Heart right ventricle (tissue), 16 donors: ENCODE measurements at regions not wholly inside any gene's neighbourhood (a gene's known extent, or its start where the extent isn't known, plus 50 kb on each side); places are given as distances from the start of the nearest gene placed in this dataset.

ENCODE experiments used
- ATAC-seq, 8 donors: fragments of 200-7000 bp; cut with Tn5 transposase; one replicate each; pipeline ENCODE4 v1.9.1; 2020; ENCODE audit warnings: mild to moderate bottlenecking in 8 of 8, moderate library complexity in 8 of 8, moderate number of reproducible peaks in 1 of 8
- DNase-seq, 2 donors: peaks; one replicate each; pipeline ENCODE4 v3.0.0-alpha.2; 2020
- H3K27ac ChIP-seq, 10 donors: fragments of 200-600 bp; sonication (generic) in 2 of 10; one replicate each; pipeline versions ENCODE4 v1.5.0 to v1.8.0; 2020 to 2022; ENCODE audit warnings: mild to moderate bottlenecking in 3 of 10
- H3K27me3 ChIP-seq, 7 donors: fragments of 200-600 bp; one replicate each; pipeline ENCODE4 v1.8.0; 2021 to 2022; ENCODE audit warnings: mild to moderate bottlenecking in 2 of 7
- H3K36me3 ChIP-seq, 9 donors: fragments of 200-600 bp; sonication (generic) in 1 of 9; one replicate each; pipeline versions ENCODE4 v1.5.0 to v1.8.0; 2020 to 2022; ENCODE audit warnings: mild to moderate bottlenecking in 2 of 9
- H3K4me1 ChIP-seq, 9 donors: fragments of 200-600 bp; sonication (generic) in 1 of 9; one replicate each; pipeline versions ENCODE4 v1.5.0 to v1.8.0; 2020 to 2022; ENCODE audit warnings: mild to moderate bottlenecking in 4 of 9
- H3K4me3 ChIP-seq, 10 donors: fragments of 200-600 bp; sonication (generic) in 2 of 10; one replicate each; pipeline versions ENCODE4 v1.5.0 to v1.8.0; 2020 to 2022; ENCODE audit warnings: mild to moderate bottlenecking in 7 of 10, moderate library complexity in 2 of 10
- H3K9me3 ChIP-seq, 11 donors: fragments of 200-600 bp in 10 of 11; sonication (generic) in 2 of 11; one replicate each; pipeline versions ENCODE4 v1.5.0 to v1.8.0; 2013 to 2022; ENCODE audit warnings: mild to moderate bottlenecking in 2 of 11, control low read depth in 1 of 11, moderate library complexity in 1 of 11
- WGBS, 2 donors: extraction: QIAGEN DNeasy Blood & Tissue Kit; methylation state at CpG; one replicate each; pipeline ENCODE4 v1.1.7; 2013; ENCODE audit warnings: inconsistent platforms in 1 of 2; 5-methylcytosine and 5-hydroxymethylcytosine counted together
- intact Hi-C, 10 donors: fragments of 100-400 bp; cut with DNase I; formaldehyde crosslinking; loops; one replicate each; pipeline versions ENCODE4 v1.11.1 to v1.14.2; 2022
- TF ChIP-seq, protein P1 (sequence below), 9 donors: fragments of 200-600 bp; sonication (generic) in 2 of 9; IDR thresholded peaks; one replicate each; pipeline versions ENCODE4 v1.5.0 to v1.8.0; 2021 to 2022; ENCODE audit warnings: antibody characterized with exemption in 9 of 9, mild to moderate bottlenecking in 5 of 9, moderate library complexity in 1 of 9
- donor health status: Arrhythmogenic right ventricular cardiomyopathy.
- donor health status: ischemic (EF 13 %, LVEDD 7.1; RV severe dilation, severe dysfunction).
- donor health status: healthy with polysubstance abuse.
- donor health status: DM: no; HTN: yes; CAD: no.
- donor health status: DM: no; HTN: no; CAD: no.
- donor health status: ischemic (EF 25% LVEDD 6.9; RV normal size, moderate dysfunction).
- donor health status: ischemic (EF 25% LVEDD 5.7; RV mildly dilated, moderate dysfunction).
- donor health status: healthy.
- donor health status: DM: yes; HTN: yes; CAD: no.
- donor health status: Ischemic cardiomyopathy.
- donor health status: ischemic (EF 35%, LVEDD 5.7; RV mildly dilated, moderate dysfunction).
- donor health status: nonischemic (EF 11% LVEDD 7.7; RV severe dilation, severe dysfunction).
- donor health status: DM: yes; HTN: yes; CAD: no.
- donor health status: PGD.
- donor health status: ischemic (EF 29% LVEDD 5.4; RV normal size, mild dysfunction).
- donor health status: nonischemic (EF 23%, LVEDD 6.1; RV moderate dilation, normal function).

DNA sequence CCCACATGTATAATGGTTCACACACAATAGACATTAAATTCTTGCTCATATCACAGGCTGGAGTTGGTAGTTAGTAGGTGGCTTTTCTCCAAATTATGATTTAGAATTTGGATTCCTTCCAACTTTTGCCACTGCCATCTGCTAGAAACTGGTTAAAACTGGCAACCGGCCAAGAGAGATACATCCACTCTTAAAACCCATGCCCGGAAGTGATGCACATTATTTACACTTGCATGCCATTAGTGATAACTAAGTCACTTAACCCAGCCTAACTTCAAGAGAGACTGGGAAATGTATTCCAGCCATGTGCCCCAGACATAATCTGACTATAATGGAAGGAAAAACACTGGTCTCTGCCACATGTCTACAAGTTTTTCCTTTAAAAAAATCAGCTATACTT lies 395.7 kb upstream of the SEMA6A start:
- intact Hi-C loops: no loop called here
- TF ChIP-seq, protein P1, sequence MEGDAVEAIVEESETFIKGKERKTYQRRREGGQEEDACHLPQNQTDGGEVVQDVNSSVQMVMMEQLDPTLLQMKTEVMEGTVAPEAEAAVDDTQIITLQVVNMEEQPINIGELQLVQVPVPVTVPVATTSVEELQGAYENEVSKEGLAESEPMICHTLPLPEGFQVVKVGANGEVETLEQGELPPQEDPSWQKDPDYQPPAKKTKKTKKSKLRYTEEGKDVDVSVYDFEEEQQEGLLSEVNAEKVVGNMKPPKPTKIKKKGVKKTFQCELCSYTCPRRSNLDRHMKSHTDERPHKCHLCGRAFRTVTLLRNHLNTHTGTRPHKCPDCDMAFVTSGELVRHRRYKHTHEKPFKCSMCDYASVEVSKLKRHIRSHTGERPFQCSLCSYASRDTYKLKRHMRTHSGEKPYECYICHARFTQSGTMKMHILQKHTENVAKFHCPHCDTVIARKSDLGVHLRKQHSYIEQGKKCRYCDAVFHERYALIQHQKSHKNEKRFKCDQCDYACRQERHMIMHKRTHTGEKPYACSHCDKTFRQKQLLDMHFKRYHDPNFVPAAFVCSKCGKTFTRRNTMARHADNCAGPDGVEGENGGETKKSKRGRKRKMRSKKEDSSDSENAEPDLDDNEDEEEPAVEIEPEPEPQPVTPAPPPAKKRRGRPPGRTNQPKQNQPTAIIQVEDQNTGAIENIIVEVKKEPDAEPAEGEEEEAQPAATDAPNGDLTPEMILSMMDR (IDR thresholded peaks at IDR 0.05): no peak
- Histone ChIP-seq H3K4me3 (no peak overlapping the region), H3K36me3 (no peaks in the 10 kb centered on the region), H3K27ac (no peak overlapping the region), H3K4me1 (no peaks in the 10 kb centered on the region), H3K9me3 (peaks cover 0 to 26% (median 0%) of the 10 kb centered on the region in 11 donors), H3K27me3 (no peaks in the 10 kb centered on the region)
- ATAC-seq (no peak), DNase-seq (no peak)
- 31 to 34% methylated on average over 2 of the region's 2 CpGs for WGBS, 2 donors

DNA sequence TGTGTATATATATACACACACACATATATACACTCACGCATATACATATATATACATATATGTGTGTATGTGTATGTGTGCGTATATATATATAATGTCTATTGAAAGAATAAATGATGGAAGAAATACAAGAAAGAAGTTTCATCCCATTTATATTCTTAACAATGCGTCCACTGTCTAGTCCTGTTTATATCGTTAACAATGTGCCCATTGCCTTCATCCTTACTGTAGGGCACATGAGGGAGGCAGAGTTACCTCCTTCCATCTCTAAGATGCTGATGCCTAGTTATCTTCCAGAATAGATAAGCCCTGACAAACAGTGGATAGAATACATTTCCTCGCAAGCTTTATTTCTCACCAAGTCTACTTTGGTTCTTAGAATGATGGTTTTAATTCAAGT lies 389.8 kb upstream of the SEMA6A start:
- Histone ChIP-seq H3K9me3 (no peaks in the 10 kb centered on the region), H3K27ac (no peak overlapping the region), H3K36me3 (no peaks in the 10 kb centered on the region), H3K4me1 (no peaks in the 10 kb centered on the region), H3K4me3 (no peak overlapping the region), H3K27me3 (no peaks in the 10 kb centered on the region)
- TF ChIP-seq, protein P1 (IDR thresholded peaks at IDR 0.05): no peak
- DNase-seq: no peak
- no peak for ATAC-seq
- WGBS, 2 donors: 92 to 95% methylated on average over 5 of the region's 5 CpGs
- intact Hi-C loops: no loop called here

DNA sequence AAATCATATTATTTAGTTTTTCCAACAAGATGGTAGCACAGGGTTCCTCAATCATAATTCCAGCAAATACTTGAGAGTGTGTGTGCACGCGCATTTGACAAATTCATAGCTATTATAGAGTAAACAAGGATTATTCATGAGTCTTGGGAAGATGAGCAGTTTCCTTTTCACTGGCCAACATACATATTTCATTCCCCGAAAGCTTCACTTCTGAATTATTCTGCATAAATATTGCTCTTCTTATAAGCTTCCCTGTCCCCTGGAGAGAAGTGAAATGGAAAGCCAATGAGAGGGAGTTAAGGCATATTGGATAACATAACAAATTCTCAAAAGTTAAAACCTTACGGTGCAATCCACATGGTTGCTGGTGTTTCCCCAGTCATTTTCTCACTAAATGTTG lies 386.4 kb upstream of the SEMA6A start:
- ATAC-seq (no peak), DNase-seq (no peak)
- WGBS, 2 donors: 97% methylated on average over 4 of the region's 4 CpGs
- Histone ChIP-seq H3K36me3 (no peaks in the 10 kb centered on the region), H3K9me3 (no peaks in the 10 kb centered on the region), H3K27ac (no peak overlapping the region), H3K4me3 (no peak overlapping the region), H3K27me3 (no peaks in the 10 kb centered on the region), H3K4me1 (no peaks in the 10 kb centered on the region)
- intact Hi-C loops: no loop called here
- TF ChIP-seq, protein P1 (IDR thresholded peaks at IDR 0.05): no peak

DNA sequence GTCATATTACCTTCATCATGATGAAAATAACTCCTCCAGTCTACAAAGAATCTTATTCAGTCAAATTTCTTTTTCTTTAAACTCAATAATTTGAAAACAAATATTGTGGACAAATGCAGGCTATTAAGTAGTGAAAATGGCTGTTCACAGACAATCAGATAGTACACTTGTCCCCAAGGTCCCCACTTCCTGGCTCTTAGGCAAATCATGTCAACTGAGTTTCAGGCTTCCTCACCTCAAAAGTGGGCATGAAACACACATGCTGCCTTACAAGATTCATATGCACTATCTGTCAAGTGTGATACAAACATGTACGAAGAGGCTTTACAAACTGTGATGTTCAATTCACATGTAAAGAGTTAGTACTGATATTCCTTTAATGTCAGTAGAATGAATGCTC lies 385.2 kb upstream of the SEMA6A start:
- H3K4me3 ChIP-seq: no peak overlapping the region
- WGBS, 2 donors: 84 to 86% methylated on average over 1 of the region's 1 CpG
- no peaks in the 10 kb centered on the region for H3K4me1 ChIP-seq
- H3K9me3 ChIP-seq: no peaks in the 10 kb centered on the region
- intact Hi-C loops: no loop called here
- H3K27ac ChIP-seq: no peak overlapping the region
- ATAC-seq (no peak), DNase-seq (no peak)
- TF ChIP-seq, protein P1 (IDR thresholded peaks at IDR 0.05): no peak
- no peaks in the 10 kb centered on the region for H3K36me3 ChIP-seq
- H3K27me3 ChIP-seq: no peaks in the 10 kb centered on the region
